GM23338 (cell line): ENCODE measurements at regions not wholly inside any gene's neighbourhood (a gene's known extent, or its start where the extent isn't known, plus 50 kb on each side); places are given as distances from the start of the nearest gene placed in this dataset.

ENCODE experiments used
- CREB1 ChIP-seq: fragments of 250-450 bp; sonication (Bioruptor Pico); IDR thresholded peaks from 2 replicates; pipeline ENCODE4 v1.5.0; 2020; ENCODE audit warnings: low read depth, mild to moderate bottlenecking, moderate library complexity
- EZH2 ChIP-seq: fragments of 200-600 bp; sonication (generic); IDR thresholded peaks from one replicate; pipeline ENCODE4 v1.8.0; 2017; ENCODE audit warnings: antibody characterized with exemption, mild to moderate bottlenecking, low read depth; ENCODE audit not compliant: unreplicated experiment
- EZH2phosphoT487 ChIP-seq: fragments of 200-600 bp; sonication (generic); IDR thresholded peaks from one replicate; pipeline ENCODE4 v1.8.1; 2018; ENCODE audit warnings: antibody characterized with exemption; ENCODE audit not compliant: unreplicated experiment
- JUNB ChIP-seq: IDR thresholded peaks from one replicate; pipeline ENCODE4 v1.6.1; 2016; ENCODE audit warnings: antibody characterized with exemption; ENCODE audit not compliant: unreplicated experiment
- NANOG ChIP-seq: IDR thresholded peaks from 2 replicates; pipeline ENCODE4 v1.6.1; 2016; ENCODE audit warnings: antibody characterized with exemption, borderline replicate concordance
- POLR2AphosphoS5 ChIP-seq: IDR thresholded peaks from 2 replicates; pipeline ENCODE4 v1.6.1; 2016; ENCODE audit warnings: antibody characterized with exemption, low read depth
- STAT1 ChIP-seq: IDR thresholded peaks from one replicate; pipeline ENCODE4 v1.6.1; 2016; ENCODE audit warnings: antibody characterized with exemption; ENCODE audit not compliant: unreplicated experiment
- ZNF114 ChIP-seq: fragments of 250-450 bp; sonication (Bioruptor Pico); IDR thresholded peaks from 2 replicates; pipeline ENCODE4 v1.5.0; 2020; ENCODE audit warnings: mild to moderate bottlenecking, moderate library complexity
- ZNF331 ChIP-seq: fragments of 250-450 bp; sonication (Bioruptor Pico); IDR thresholded peaks from 2 replicates; pipeline ENCODE4 v1.5.0; 2020; ENCODE audit warnings: low read depth, mild to moderate bottlenecking, moderate library complexity
- TF ChIP-seq, protein P1 (sequence below), 2 experiments: fragments of 200-600 bp in 1 of 2; sonication (generic) in 1 of 2; conservative IDR thresholded peaks; 2 replicates each; pipeline versions ENCODE4 v1.5.1 to v1.6.1; 2016 to 2017; ENCODE audit warnings: antibody characterized with exemption in 2 of 2, low read depth in 2 of 2, mild to moderate bottlenecking in 2 of 2, moderate library complexity in 1 of 2
- TF ChIP-seq, protein P2 (sequence below): IDR thresholded peaks from 2 replicates; pipeline ENCODE4 v1.6.1; 2016; ENCODE audit warnings: antibody characterized with exemption
- TF ChIP-seq, protein P3 (sequence below): IDR thresholded peaks from one replicate; pipeline ENCODE4 v1.6.1; 2018; ENCODE audit warnings: antibody characterized with exemption; ENCODE audit not compliant: unreplicated experiment
- TF ChIP-seq, protein P4 (sequence below): fragments of 250-450 bp; sonication (Bioruptor Pico); IDR thresholded peaks from 2 replicates; pipeline ENCODE4 v1.5.0; 2020; ENCODE audit warnings: mild to moderate bottlenecking, moderate library complexity

DNA sequence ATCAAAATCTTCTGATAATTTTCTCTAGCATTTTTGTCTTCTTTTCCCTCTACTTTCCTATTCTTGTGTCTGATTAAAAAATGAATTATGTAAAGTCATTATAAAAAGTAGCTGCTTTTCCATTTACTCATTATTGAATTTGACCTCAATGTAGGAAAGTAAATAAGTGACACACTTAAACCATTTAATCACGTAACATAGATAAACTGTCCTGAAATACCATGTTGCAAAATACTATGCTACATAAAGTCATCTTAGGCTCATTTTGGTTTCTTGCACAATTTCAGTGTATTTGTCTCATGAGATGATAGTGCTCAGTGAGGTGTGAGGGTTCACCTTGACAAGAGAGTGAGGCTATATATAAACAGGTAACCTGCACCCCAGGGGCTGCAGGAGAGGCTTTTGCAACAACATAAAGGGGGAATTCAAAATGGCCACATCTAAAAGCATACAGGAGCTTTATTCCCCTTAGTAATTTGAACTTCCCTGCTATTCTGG, 502.7 kb downstream of the RNF144A start:
- TF ChIP-seq, protein P1, sequence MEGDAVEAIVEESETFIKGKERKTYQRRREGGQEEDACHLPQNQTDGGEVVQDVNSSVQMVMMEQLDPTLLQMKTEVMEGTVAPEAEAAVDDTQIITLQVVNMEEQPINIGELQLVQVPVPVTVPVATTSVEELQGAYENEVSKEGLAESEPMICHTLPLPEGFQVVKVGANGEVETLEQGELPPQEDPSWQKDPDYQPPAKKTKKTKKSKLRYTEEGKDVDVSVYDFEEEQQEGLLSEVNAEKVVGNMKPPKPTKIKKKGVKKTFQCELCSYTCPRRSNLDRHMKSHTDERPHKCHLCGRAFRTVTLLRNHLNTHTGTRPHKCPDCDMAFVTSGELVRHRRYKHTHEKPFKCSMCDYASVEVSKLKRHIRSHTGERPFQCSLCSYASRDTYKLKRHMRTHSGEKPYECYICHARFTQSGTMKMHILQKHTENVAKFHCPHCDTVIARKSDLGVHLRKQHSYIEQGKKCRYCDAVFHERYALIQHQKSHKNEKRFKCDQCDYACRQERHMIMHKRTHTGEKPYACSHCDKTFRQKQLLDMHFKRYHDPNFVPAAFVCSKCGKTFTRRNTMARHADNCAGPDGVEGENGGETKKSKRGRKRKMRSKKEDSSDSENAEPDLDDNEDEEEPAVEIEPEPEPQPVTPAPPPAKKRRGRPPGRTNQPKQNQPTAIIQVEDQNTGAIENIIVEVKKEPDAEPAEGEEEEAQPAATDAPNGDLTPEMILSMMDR (conservative IDR thresholded peaks at IDR 0.05; ENCODE audit: low read depth in 2 of 2) = no peak
- no peak for TF ChIP-seq POLR2AphosphoS5
- TF ChIP-seq, protein P2, sequence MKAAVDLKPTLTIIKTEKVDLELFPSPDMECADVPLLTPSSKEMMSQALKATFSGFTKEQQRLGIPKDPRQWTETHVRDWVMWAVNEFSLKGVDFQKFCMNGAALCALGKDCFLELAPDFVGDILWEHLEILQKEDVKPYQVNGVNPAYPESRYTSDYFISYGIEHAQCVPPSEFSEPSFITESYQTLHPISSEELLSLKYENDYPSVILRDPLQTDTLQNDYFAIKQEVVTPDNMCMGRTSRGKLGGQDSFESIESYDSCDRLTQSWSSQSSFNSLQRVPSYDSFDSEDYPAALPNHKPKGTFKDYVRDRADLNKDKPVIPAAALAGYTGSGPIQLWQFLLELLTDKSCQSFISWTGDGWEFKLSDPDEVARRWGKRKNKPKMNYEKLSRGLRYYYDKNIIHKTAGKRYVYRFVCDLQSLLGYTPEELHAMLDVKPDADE = no peak
- no peak for TF ChIP-seq STAT1
- no peak for TF ChIP-seq ZNF114 (CRISPR knock-in tag)
- no peak for TF ChIP-seq EZH2
- no peak for TF ChIP-seq EZH2phosphoT487
- no peak for TF ChIP-seq CREB1 (CRISPR knock-in tag)
- TF ChIP-seq JUNB = no peak
- TF ChIP-seq, protein P3, sequence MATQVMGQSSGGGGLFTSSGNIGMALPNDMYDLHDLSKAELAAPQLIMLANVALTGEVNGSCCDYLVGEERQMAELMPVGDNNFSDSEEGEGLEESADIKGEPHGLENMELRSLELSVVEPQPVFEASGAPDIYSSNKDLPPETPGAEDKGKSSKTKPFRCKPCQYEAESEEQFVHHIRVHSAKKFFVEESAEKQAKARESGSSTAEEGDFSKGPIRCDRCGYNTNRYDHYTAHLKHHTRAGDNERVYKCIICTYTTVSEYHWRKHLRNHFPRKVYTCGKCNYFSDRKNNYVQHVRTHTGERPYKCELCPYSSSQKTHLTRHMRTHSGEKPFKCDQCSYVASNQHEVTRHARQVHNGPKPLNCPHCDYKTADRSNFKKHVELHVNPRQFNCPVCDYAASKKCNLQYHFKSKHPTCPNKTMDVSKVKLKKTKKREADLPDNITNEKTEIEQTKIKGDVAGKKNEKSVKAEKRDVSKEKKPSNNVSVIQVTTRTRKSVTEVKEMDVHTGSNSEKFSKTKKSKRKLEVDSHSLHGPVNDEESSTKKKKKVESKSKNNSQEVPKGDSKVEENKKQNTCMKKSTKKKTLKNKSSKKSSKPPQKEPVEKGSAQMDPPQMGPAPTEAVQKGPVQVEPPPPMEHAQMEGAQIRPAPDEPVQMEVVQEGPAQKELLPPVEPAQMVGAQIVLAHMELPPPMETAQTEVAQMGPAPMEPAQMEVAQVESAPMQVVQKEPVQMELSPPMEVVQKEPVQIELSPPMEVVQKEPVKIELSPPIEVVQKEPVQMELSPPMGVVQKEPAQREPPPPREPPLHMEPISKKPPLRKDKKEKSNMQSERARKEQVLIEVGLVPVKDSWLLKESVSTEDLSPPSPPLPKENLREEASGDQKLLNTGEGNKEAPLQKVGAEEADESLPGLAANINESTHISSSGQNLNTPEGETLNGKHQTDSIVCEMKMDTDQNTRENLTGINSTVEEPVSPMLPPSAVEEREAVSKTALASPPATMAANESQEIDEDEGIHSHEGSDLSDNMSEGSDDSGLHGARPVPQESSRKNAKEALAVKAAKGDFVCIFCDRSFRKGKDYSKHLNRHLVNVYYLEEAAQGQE = no peak
- TF ChIP-seq NANOG = no peak
- TF ChIP-seq ZNF331 = no peak
- TF ChIP-seq, protein P4, sequence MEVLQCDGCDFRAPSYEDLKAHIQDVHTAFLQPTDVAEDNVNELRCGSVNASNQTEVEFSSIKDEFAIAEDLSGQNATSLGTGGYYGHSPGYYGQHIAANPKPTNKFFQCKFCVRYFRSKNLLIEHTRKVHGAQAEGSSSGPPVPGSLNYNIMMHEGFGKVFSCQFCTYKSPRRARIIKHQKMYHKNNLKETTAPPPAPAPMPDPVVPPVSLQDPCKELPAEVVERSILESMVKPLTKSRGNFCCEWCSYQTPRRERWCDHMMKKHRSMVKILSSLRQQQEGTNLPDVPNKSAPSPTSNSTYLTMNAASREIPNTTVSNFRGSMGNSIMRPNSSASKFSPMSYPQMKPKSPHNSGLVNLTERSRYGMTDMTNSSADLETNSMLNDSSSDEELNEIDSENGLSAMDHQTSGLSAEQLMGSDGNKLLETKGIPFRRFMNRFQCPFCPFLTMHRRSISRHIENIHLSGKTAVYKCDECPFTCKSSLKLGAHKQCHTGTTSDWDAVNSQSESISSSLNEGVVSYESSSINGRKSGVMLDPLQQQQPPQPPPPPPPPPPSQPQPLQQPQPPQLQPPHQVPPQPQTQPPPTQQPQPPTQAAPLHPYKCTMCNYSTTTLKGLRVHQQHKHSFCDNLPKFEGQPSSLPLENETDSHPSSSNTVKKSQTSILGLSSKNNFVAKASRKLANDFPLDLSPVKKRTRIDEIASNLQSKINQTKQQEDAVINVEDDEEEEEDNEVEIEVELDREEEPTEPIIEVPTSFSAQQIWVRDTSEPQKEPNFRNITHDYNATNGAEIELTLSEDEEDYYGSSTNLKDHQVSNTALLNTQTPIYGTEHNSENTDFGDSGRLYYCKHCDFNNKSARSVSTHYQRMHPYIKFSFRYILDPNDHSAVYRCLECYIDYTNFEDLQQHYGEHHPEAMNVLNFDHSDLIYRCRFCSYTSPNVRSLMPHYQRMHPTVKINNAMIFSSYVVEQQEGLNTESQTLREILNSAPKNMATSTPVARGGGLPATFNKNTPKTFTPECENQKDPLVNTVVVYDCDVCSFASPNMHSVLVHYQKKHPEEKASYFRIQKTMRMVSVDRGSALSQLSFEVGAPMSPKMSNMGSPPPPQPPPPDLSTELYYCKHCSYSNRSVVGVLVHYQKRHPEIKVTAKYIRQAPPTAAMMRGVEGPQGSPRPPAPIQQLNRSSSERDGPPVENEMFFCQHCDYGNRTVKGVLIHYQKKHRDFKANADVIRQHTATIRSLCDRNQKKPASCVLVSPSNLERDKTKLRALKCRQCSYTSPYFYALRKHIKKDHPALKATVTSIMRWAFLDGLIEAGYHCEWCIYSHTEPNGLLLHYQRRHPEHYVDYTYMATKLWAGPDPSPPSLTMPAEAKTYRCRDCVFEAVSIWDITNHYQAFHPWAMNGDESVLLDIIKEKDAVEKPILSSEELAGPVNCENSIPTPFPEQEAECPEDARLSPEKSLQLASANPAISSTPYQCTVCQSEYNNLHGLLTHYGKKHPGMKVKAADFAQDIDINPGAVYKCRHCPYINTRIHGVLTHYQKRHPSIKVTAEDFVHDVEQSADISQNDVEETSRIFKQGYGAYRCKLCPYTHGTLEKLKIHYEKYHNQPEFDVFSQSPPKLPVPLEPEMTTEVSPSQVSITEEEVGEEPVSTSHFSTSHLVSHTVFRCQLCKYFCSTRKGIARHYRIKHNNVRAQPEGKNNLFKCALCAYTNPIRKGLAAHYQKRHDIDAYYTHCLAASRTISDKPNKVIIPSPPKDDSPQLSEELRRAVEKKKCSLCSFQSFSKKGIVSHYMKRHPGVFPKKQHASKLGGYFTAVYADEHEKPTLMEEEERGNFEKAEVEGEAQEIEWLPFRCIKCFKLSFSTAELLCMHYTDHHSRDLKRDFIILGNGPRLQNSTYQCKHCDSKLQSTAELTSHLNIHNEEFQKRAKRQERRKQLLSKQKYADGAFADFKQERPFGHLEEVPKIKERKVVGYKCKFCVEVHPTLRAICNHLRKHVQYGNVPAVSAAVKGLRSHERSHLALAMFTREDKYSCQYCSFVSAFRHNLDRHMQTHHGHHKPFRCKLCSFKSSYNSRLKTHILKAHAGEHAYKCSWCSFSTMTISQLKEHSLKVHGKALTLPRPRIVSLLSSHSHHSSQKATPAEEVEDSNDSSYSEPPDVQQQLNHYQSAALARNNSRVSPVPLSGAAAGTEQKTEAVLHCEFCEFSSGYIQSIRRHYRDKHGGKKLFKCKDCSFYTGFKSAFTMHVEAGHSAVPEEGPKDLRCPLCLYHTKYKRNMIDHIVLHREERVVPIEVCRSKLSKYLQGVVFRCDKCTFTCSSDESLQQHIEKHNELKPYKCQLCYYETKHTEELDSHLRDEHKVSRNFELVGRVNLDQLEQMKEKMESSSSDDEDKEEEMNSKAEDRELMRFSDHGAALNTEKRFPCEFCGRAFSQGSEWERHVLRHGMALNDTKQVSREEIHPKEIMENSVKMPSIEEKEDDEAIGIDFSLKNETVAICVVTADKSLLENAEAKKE (CRISPR knock-in tag) = no peak
